Panc1 (cell line): ENCODE measurements at regions not wholly inside any gene's neighbourhood (a gene's known extent, or its start where the extent isn't known, plus 50 kb on each side); places are given as distances from the start of the nearest gene placed in this dataset.

Source experiments
- ATAC-seq: fragments of 200-7000 bp; cut with Tn5 transposase; 2 replicates; pipeline ENCODE4 v1.9.1; 2020; ENCODE audit warnings: mild to moderate bottlenecking, moderate library complexity
- BruUV-seq: library from RNA; stranded (reverse); fragments of 400-500 nt; replicated peaks from 2 replicates; lab custom pipeline; 2021; lab: Mats Ljungman, UMichigan
- CTCF ChIA-PET: fragments of 300-600 bp; sonication (Branson Sonifier 250); formaldehyde crosslinking; loops from one replicate; lab custom pipeline; 2022; ENCODE audit warnings: antibody characterized with exemption; lab: Charles Lee
- POLR2A ChIA-PET: fragments of 300-600 bp; sonication (Branson Sonifier 250); formaldehyde crosslinking; loops from one replicate; lab custom pipeline; 2022; ENCODE audit warnings: antibody characterized with exemption; lab: Charles Lee
- DNase-seq: peaks from one replicate; pipeline ENCODE4 v3.0.0-alpha.2; 2010; ENCODE audit warnings: low read depth, low spot score
- H3K27ac ChIP-seq: 2 replicates; pipeline ENCODE4 v1.5.1; 2011; ENCODE audit warnings: mild to moderate bottlenecking, low read length, inconsistent platforms
- H3K27me3 ChIP-seq: fragments of 200-500 bp; sonication (Bioruptor generic); 2 replicates; pipeline ENCODE4 v1.6.0; 2014; ENCODE audit warnings: low read length, inconsistent platforms; ENCODE audit not compliant: control insufficient read depth, insufficient read depth
- H3K36me3 ChIP-seq: fragments of 200-500 bp; sonication (Bioruptor generic); 2 replicates; pipeline ENCODE4 v1.5.1; 2014; ENCODE audit warnings: inconsistent platforms, mild to moderate bottlenecking, low read length, moderate library complexity; ENCODE audit not compliant: control insufficient read depth, insufficient read depth
- H3K4me1 ChIP-seq: 2 replicates; pipeline ENCODE4 v1.5.1; 2011; ENCODE audit warnings: inconsistent platforms, mild to moderate bottlenecking, low read length, moderate library complexity; ENCODE audit not compliant: control insufficient read depth, insufficient read depth
- H3K4me3 ChIP-seq, 2 experiments: 2 replicates each; pipeline ENCODE4 v1.5.1; 2011 to 2012; ENCODE audit warnings: low read depth in 2 of 2, low read length in 2 of 2, mild to moderate bottlenecking in 2 of 2, inconsistent platforms in 1 of 2, moderate library complexity in 1 of 2
- H3K9me3 ChIP-seq: fragments of 200-500 bp; sonication (Bioruptor generic); 2 replicates; pipeline ENCODE4 v1.5.1; 2014; ENCODE audit warnings: low read depth, mild to moderate bottlenecking, inconsistent platforms, low read length, moderate library complexity; ENCODE audit not compliant: control insufficient read depth, insufficient read depth
- POLR2AphosphoS5 ChIP-seq: IDR thresholded peaks from 2 replicates; pipeline ENCODE4 v1.6.1; 2012; ENCODE audit warnings: mild to moderate bottlenecking, low read depth, low read length, moderate library complexity
- SIN3A ChIP-seq: IDR thresholded peaks from 2 replicates; pipeline ENCODE4 v1.6.1; 2012; ENCODE audit warnings: low read depth, mild to moderate bottlenecking, low read length, moderate library complexity, borderline replicate concordance; ENCODE audit not compliant: insufficient read depth
- TCF7L2 ChIP-seq: IDR thresholded peaks from 2 replicates; pipeline ENCODE4 v1.6.1; 2011; ENCODE audit warnings: mild to moderate bottlenecking, low read depth, low read length, inconsistent platforms
- in situ Hi-C: cut with HindIII; loops from 2 replicates; pipeline ENCODE4 v1.10.0; 2016; ENCODE audit warnings: low sequenced_read_pairs, low pct_unique_long_range_greater_than_20kb
- intact Hi-C: fragments of 100-400 bp; cut with micrococcal nuclease; formaldehyde crosslinking; loops from one replicate; pipeline ENCODE4 v1.10.0; 2022; ENCODE audit not compliant: unreplicated experiment
- TF ChIP-seq, protein P1 (sequence below), 2 experiments: IDR thresholded peaks; 2 replicates each; pipeline ENCODE4 v1.6.1; 2011 to 2012; ENCODE audit warnings: low read depth in 2 of 2, control low read depth in 1 of 2, low read length in 1 of 2, mild to moderate bottlenecking in 1 of 2, moderate library complexity in 1 of 2; ENCODE audit not compliant: insufficient read depth in 1 of 2
- TF ChIP-seq, protein P2 (sequence below): fragments of 450-650 bp; IDR thresholded peaks from 2 replicates; pipeline ENCODE4 v1.5.1; 2017; ENCODE audit warnings: mild to moderate bottlenecking

DNA sequence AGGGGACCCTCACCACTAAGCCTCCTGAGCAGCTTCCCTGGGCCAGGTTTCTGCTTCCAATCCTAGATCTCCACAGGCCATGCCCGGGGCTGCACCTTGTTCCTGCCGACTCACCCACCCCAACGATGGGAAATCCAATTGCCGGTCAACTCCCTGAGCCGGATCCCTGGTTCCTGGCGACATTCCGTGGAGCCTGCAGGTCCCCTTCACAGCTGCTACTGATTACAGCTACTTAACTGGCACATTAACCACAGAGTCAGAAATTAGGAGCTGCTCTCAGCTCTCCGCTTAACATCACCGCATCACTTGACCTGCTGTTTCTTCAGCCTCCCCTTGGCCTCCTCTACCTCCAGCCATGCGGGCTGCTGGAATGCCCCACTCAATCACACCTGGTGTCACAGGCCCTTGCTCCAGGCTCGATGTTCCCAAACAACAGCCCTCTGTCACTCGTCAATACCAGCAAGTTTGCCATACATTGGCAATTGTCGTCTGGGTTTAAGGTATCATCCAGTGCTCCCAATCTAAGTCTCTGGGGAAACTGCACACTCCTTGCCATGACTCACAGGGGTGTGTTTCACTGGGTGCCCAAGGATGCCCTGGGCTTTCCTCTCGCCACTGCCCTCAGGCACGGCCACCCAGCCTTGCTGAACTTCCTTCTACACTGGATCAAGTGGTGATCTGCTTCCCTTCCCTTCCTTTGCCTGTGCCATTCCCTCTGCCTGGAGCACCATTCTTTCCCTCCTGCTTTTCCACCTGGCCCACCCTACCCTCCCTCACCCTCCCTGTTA is 181.0 kb downstream of the MN1 start:
- in situ Hi-C loops (no loop called here), intact Hi-C loops (no loop called here)
- H3K4me1 ChIP-seq, result no peaks in the 10 kb centered on the region
- H3K27ac ChIP-seq, result no peak overlapping the region
- ChIA-PET POLR2A (interaction anchor here (0.7 kb wide), 1 partner anchor 151 kb away, joined by 7 read pairs; no protein-coding TSS in a partner anchor), CTCF (no interaction called here)
- TF ChIP-seq, protein P1, sequence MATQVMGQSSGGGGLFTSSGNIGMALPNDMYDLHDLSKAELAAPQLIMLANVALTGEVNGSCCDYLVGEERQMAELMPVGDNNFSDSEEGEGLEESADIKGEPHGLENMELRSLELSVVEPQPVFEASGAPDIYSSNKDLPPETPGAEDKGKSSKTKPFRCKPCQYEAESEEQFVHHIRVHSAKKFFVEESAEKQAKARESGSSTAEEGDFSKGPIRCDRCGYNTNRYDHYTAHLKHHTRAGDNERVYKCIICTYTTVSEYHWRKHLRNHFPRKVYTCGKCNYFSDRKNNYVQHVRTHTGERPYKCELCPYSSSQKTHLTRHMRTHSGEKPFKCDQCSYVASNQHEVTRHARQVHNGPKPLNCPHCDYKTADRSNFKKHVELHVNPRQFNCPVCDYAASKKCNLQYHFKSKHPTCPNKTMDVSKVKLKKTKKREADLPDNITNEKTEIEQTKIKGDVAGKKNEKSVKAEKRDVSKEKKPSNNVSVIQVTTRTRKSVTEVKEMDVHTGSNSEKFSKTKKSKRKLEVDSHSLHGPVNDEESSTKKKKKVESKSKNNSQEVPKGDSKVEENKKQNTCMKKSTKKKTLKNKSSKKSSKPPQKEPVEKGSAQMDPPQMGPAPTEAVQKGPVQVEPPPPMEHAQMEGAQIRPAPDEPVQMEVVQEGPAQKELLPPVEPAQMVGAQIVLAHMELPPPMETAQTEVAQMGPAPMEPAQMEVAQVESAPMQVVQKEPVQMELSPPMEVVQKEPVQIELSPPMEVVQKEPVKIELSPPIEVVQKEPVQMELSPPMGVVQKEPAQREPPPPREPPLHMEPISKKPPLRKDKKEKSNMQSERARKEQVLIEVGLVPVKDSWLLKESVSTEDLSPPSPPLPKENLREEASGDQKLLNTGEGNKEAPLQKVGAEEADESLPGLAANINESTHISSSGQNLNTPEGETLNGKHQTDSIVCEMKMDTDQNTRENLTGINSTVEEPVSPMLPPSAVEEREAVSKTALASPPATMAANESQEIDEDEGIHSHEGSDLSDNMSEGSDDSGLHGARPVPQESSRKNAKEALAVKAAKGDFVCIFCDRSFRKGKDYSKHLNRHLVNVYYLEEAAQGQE (IDR thresholded peaks at IDR 0.05; ENCODE audit: insufficient read depth in 1 of 2, low read depth in 2 of 2, low read length in 1 of 2), result no peak
- TF ChIP-seq TCF7L2 (no peak), SIN3A (no peak), POLR2AphosphoS5 (no peak)
- TF ChIP-seq, protein P2, sequence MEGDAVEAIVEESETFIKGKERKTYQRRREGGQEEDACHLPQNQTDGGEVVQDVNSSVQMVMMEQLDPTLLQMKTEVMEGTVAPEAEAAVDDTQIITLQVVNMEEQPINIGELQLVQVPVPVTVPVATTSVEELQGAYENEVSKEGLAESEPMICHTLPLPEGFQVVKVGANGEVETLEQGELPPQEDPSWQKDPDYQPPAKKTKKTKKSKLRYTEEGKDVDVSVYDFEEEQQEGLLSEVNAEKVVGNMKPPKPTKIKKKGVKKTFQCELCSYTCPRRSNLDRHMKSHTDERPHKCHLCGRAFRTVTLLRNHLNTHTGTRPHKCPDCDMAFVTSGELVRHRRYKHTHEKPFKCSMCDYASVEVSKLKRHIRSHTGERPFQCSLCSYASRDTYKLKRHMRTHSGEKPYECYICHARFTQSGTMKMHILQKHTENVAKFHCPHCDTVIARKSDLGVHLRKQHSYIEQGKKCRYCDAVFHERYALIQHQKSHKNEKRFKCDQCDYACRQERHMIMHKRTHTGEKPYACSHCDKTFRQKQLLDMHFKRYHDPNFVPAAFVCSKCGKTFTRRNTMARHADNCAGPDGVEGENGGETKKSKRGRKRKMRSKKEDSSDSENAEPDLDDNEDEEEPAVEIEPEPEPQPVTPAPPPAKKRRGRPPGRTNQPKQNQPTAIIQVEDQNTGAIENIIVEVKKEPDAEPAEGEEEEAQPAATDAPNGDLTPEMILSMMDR, result no peak
- H3K36me3 ChIP-seq, result no peaks in the 10 kb centered on the region
- H3K27me3 ChIP-seq, result no peaks in the 10 kb centered on the region
- no peak overlapping the region for H3K4me3 ChIP-seq
- DNase-seq (no peak), ATAC-seq (no peak)
- H3K9me3 ChIP-seq, result no peaks in the 10 kb centered on the region
- BruUV-seq, result no TSS peak

DNA sequence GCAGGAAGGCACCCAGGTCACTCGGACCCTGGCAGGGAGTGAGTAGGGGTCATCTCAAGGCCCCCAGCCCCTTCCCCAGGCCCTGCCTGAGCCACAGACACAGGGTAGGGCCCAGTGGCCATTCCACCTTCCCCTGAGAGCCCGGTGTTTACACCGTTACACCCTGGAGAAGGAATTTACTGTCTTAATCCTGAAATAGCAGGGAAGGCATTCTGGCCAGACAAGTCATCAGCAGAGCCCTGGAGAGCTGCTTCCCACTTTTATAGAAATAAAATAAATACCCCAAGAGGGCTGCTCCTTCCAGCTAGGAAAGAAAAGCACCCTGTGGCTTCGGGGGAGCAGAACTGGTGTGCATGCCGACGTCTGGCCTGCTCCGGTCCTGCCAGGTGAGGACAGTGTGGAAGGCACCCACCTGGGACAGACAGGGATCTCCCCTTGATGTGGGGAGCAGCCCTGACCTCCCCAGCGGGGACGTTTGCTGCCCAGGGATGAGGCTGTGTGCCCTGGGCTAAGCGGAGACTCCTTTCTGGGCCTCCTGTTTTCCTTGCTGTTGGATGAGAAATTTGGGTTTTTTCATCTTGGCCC is 180.0 kb downstream of the MN1 start:
- no peaks in the 10 kb centered on the region for H3K27me3 ChIP-seq
- DNase-seq, result no peak
- in situ Hi-C loops, result no loop called here
- no peaks in the 10 kb centered on the region for H3K9me3 ChIP-seq
- TF ChIP-seq, protein P1 (IDR thresholded peaks at IDR 0.05; ENCODE audit: insufficient read depth in 1 of 2, low read depth in 2 of 2, low read length in 1 of 2), result no peak
- TF ChIP-seq, protein P2, result no peak
- TF ChIP-seq POLR2AphosphoS5, result no peak
- no peak for TF ChIP-seq TCF7L2
- TF ChIP-seq SIN3A, result no peak
- H3K4me1 ChIP-seq, result no peaks in the 10 kb centered on the region
- H3K27ac ChIP-seq, result no peak overlapping the region
- ATAC-seq, result no peak
- BruUV-seq, result no TSS peak
- ChIA-PET POLR2A (no interaction called here), CTCF (no interaction called here)
- intact Hi-C loops, result no loop called here
- no peaks in the 10 kb centered on the region for H3K36me3 ChIP-seq
- no peak overlapping the region for H3K4me3 ChIP-seq
